H1 (cell line): ENCODE measurements at regions not wholly inside any gene's neighbourhood (a gene's known extent, or its start where the extent isn't known, plus 50 kb on each side); places are given as distances from the start of the nearest gene placed in this dataset.

Source experiments
- CTCF ChIA-PET: fragments of 300-600 bp; sonication (Branson Sonifier 250); formaldehyde crosslinking; loops from one replicate; lab custom pipeline; 2021; ENCODE audit not compliant: partially characterized antibody; lab: Charles Lee
- POLR2A ChIA-PET: fragments of 300-600 bp; sonication (Branson Sonifier 250); formaldehyde crosslinking; loops from one replicate; lab custom pipeline; 2021; ENCODE audit warnings: inconsistent platforms; ENCODE audit not compliant: partially characterized antibody; lab: Charles Lee
- DNase-seq, 2 experiments: peaks; one replicate each; pipeline versions ENCODE4 v3.0.0 to v3.0.0-alpha.2; 2010 to 2022; ENCODE audit warnings: low spot score in 2 of 2, low read depth in 1 of 2, mixed read lengths in 1 of 2
- FAIRE-seq: peaks from 2 replicates; lab custom pipeline; 2011; peaks lifted over from hg19 to GRCh38; lab: Jason Lieb, UNC
- H2AFZ ChIP-seq: 2 replicates; pipeline ENCODE4 v1.8.1; 2012; ENCODE audit warnings: low read length, inconsistent platforms
- H2AK5ac ChIP-seq: 2 replicates; pipeline ENCODE4 v1.6.1; 2013; ENCODE audit warnings: low read depth, low read length
- H2BK120ac ChIP-seq: replicated peaks from 2 replicates; pipeline ENCODE3; 2013; ENCODE audit warnings: low read depth, low read length, inconsistent platforms
- H2BK12ac ChIP-seq: 2 replicates; pipeline ENCODE4 v1.6.1; 2013; ENCODE audit warnings: low read depth, low read length
- H2BK15ac ChIP-seq: 2 replicates; pipeline ENCODE4 v1.6.1; 2013; ENCODE audit warnings: low read length
- H2BK20ac ChIP-seq: 2 replicates; pipeline ENCODE4 v1.6.1; 2013; ENCODE audit warnings: low read length
- H2BK5ac ChIP-seq: 2 replicates; pipeline ENCODE4 v1.6.1; 2013; ENCODE audit warnings: low read depth, low read length
- H3K14ac ChIP-seq: 2 replicates; pipeline ENCODE4 v1.6.1; 2013; ENCODE audit warnings: inconsistent platforms; ENCODE audit not compliant: insufficient read length
- H3K18ac ChIP-seq: 2 replicates; pipeline ENCODE4 v1.6.1; 2013; ENCODE audit warnings: low read length; ENCODE audit errors: extremely low read depth
- H3K23ac ChIP-seq: 2 replicates; pipeline ENCODE4 v1.6.1; 2013; ENCODE audit warnings: inconsistent platforms; ENCODE audit not compliant: insufficient read length
- H3K23me2 ChIP-seq: 2 replicates; pipeline ENCODE4 v1.6.1; 2013; ENCODE audit warnings: low read depth, low read length
- H3K27ac ChIP-seq: 2 replicates; pipeline ENCODE4 v1.6.1; 2011; ENCODE audit warnings: low read depth, low read length, inconsistent platforms
- H3K27me3 ChIP-seq, 4 experiments: replicated peaks in 1 of 4; 1 replicate in 1 of 4; 2 replicates in 3 of 4; pipeline versions ENCODE4 v1.6.1 to v1.8.1; 2011 to 2013; ENCODE audit warnings: low read length in 3 of 4, mild to moderate bottlenecking in 3 of 4, inconsistent platforms in 2 of 4, mixed read lengths in 2 of 4, moderate library complexity in 1 of 4; ENCODE audit not compliant: control insufficient read depth in 3 of 4, insufficient read depth in 3 of 4; ENCODE audit errors: extremely low read depth in 1 of 4
- H3K36me3 ChIP-seq, 4 experiments: 2 replicates each; pipeline versions ENCODE4 v1.6.1 to v1.8.1; 2011 to 2013; ENCODE audit warnings: mild to moderate bottlenecking in 4 of 4, low read length in 3 of 4, moderate library complexity in 2 of 4, control low read depth in 1 of 4, inconsistent platforms in 1 of 4; ENCODE audit not compliant: insufficient read depth in 4 of 4, control insufficient read depth in 2 of 4
- H3K4ac ChIP-seq: replicated peaks from 2 replicates; pipeline ENCODE3; 2013; ENCODE audit warnings: low read length, low read depth, mixed read lengths, inconsistent platforms; ENCODE audit not compliant: insufficient read length
- H3K4me1 ChIP-seq, 4 experiments: replicated peaks in 1 of 4; 1 replicate in 1 of 4; 2 replicates in 3 of 4; pipeline versions ENCODE4 v1.6.1 to v1.8.1; 2011 to 2013; ENCODE audit warnings: low read length in 3 of 4, inconsistent platforms in 2 of 4, mixed read lengths in 1 of 4; ENCODE audit not compliant: insufficient read depth in 4 of 4, control insufficient read depth in 3 of 4
- H3K4me2 ChIP-seq, 2 experiments: 2 replicates each; pipeline versions ENCODE4 v1.6.1 to v1.8.1; 2011 to 2013; ENCODE audit warnings: low read depth in 2 of 2, low read length in 2 of 2, control low read depth in 1 of 2, inconsistent platforms in 1 of 2, mild to moderate bottlenecking in 1 of 2; ENCODE audit not compliant: insufficient read depth in 1 of 2
- H3K4me3 ChIP-seq, 4 experiments: fragments of 200-600, 300-600 bp in 1 of 4; sonication (generic), shearing (Covaris generic), sonication (Bioruptor Twin) in 1 of 4; 2 replicates each; pipeline versions ENCODE4 v1.5.1 to v1.8.1; 2011 to 2016; ENCODE audit warnings: low read length in 4 of 4, low read depth in 3 of 4, control low read depth in 2 of 4, inconsistent platforms in 2 of 4, mild to moderate bottlenecking in 2 of 4, mixed read lengths in 1 of 4, moderate library complexity in 1 of 4; ENCODE audit not compliant: insufficient read depth in 2 of 4; ENCODE audit errors: extremely low read depth in 1 of 4
- H3K56ac ChIP-seq: replicated peaks from 2 replicates; pipeline ENCODE3; 2013; ENCODE audit warnings: low read depth, mild to moderate bottlenecking, mixed read lengths, low read length, inconsistent platforms; ENCODE audit not compliant: insufficient read length
- H3K79me1 ChIP-seq: 2 replicates; pipeline ENCODE4 v1.6.1; 2013; ENCODE audit warnings: low read depth, low read length, control low read depth
- H3K79me2 ChIP-seq, 2 experiments: 2 replicates each; pipeline versions ENCODE4 v1.6.1 to v1.8.1; 2012 to 2013; ENCODE audit warnings: low read length in 2 of 2, mild to moderate bottlenecking in 2 of 2, inconsistent platforms in 1 of 2; ENCODE audit not compliant: insufficient read depth in 2 of 2, control insufficient read depth in 1 of 2
- H3K9ac ChIP-seq, 4 experiments: replicated peaks in 1 of 4; 1 replicate in 1 of 4; 2 replicates in 3 of 4; pipeline versions ENCODE4 v1.6.1 to v1.8.1; 2011 to 2013; ENCODE audit warnings: low read depth in 3 of 4, low read length in 3 of 4, control low read depth in 2 of 4, mild to moderate bottlenecking in 2 of 4, moderate library complexity in 2 of 4, inconsistent platforms in 1 of 4; ENCODE audit errors: extremely low read depth in 1 of 4
- H3K9me3 ChIP-seq, 2 experiments: 2 replicates each; pipeline versions ENCODE4 v1.6.1 to v1.8.1; 2012 to 2013; ENCODE audit warnings: mild to moderate bottlenecking in 2 of 2, moderate library complexity in 2 of 2, control low read depth in 1 of 2, inconsistent platforms in 1 of 2, low read depth in 1 of 2, low read length in 1 of 2, mixed read lengths in 1 of 2; ENCODE audit not compliant: insufficient read depth in 2 of 2
- H4K20me1 ChIP-seq, 2 experiments: replicated peaks in 1 of 2; 2 replicates each; pipeline versions ENCODE3 to v1.8.1; 2011 to 2013; ENCODE audit warnings: inconsistent platforms in 2 of 2, low read length in 2 of 2, mild to moderate bottlenecking in 1 of 2; ENCODE audit not compliant: insufficient read depth in 2 of 2, control insufficient read depth in 1 of 2
- H4K5ac ChIP-seq: 2 replicates; pipeline ENCODE4 v1.6.1; 2013; ENCODE audit warnings: low read length, low read depth, mixed read lengths, inconsistent platforms; ENCODE audit not compliant: insufficient read length
- H4K8ac ChIP-seq: 2 replicates; pipeline ENCODE4 v1.8.0; 2013; ENCODE audit warnings: mild to moderate bottlenecking, moderate library complexity, low read length, inconsistent platforms; ENCODE audit not compliant: insufficient read depth; ENCODE audit errors: extremely low read depth
- H4K91ac ChIP-seq: replicated peaks from 2 replicates; pipeline ENCODE3; 2013; ENCODE audit warnings: low read length, mixed read lengths, inconsistent platforms; ENCODE audit not compliant: insufficient read length
- ASH2L ChIP-seq: fragments of 200-600, 300-600 bp; sonication (generic); IDR thresholded peaks from one replicate; pipeline ENCODE4 v1.7.1; 2017; ENCODE audit warnings: low read length
- BRCA1 ChIP-seq: IDR thresholded peaks from 2 replicates; pipeline ENCODE4 v1.6.1; 2012; ENCODE audit warnings: low read depth, low read length, improper control_type of control experiment
- CBX5 ChIP-seq: fragments of 300-800, 300-1000 bp; sonication (generic); IDR thresholded peaks from 2 replicates; pipeline ENCODE4 v1.7.1; 2016; ENCODE audit warnings: antibody characterized with exemption, low read length, low read depth
- KDM1A ChIP-seq: fragments of 200-600, 300-600 bp; sonication (generic); IDR thresholded peaks from 2 replicates; pipeline ENCODE4 v1.7.1; 2016; ENCODE audit warnings: mild to moderate bottlenecking, low read length, borderline replicate concordance
- RBBP5 ChIP-seq: IDR thresholded peaks from 2 replicates; pipeline ENCODE4 v1.7.1; 2012; ENCODE audit warnings: low read depth, mild to moderate bottlenecking, inconsistent platforms, low read length, moderate library complexity, borderline replicate concordance
- SIX5 ChIP-seq: IDR thresholded peaks from 2 replicates; pipeline ENCODE4 v1.6.1; 2011; ENCODE audit warnings: mild to moderate bottlenecking, low read depth, low read length
- SRF ChIP-seq: IDR thresholded peaks from 2 replicates; pipeline ENCODE4 v1.6.1; 2011; ENCODE audit warnings: mild to moderate bottlenecking, low read depth, low read length, moderate library complexity
- whole genome bisulfite sequencing, 2 experiments: shearing (Covaris generic) in 1 of 2; methylation state at CpG; one replicate each; pipeline versions ENCODE4 v1.1.6 to v1.1.7; 2013 to 2015; ENCODE audit warnings: low lambda C conversion rate in 2 of 2, mixed read lengths in 2 of 2, inconsistent platforms in 1 of 2, low coverage in 1 of 2, missing lambda C conversion rate in 1 of 2; ENCODE audit not compliant: insufficient replicate concordance in 2 of 2, insufficient coverage in 1 of 2, insufficient read length in 1 of 2; ENCODE audit errors: extremely low coverage in 1 of 2, missing lambda C conversion rate in 1 of 2; 5-methylcytosine and 5-hydroxymethylcytosine counted together
- TF ChIP-seq, protein P1 (sequence below): IDR thresholded peaks from 2 replicates; pipeline ENCODE4 v1.6.1; 2011; ENCODE audit warnings: low read depth, mild to moderate bottlenecking, low read length; ENCODE audit not compliant: insufficient read depth
- TF ChIP-seq, protein P2 (sequence below), 3 experiments: IDR thresholded peaks; 1 replicate in 2 of 3; 2 replicates in 1 of 3; pipeline versions ENCODE4 v1.5.1 to v1.6.1; 2011; ENCODE audit warnings: low read length in 3 of 3, mild to moderate bottlenecking in 3 of 3, inconsistent platforms in 2 of 3, low read depth in 1 of 3, moderate library complexity in 1 of 3; ENCODE audit not compliant: insufficient read depth in 1 of 3; ENCODE audit errors: control extremely low read depth in 1 of 3

GRCh38 chr5:116883875-116884274 is 309.3 kb upstream of the SEMA6A start:
- no peaks in the 10 kb centered on the region; a peak in 1 of 8 replicates for H3K36me3 ChIP-seq
- H2AK5ac ChIP-seq = no peak overlapping the region
- H3K18ac ChIP-seq = no peak overlapping the region
- H3K4me2 ChIP-seq = no peak overlapping the region
- TF ChIP-seq, protein P1, sequence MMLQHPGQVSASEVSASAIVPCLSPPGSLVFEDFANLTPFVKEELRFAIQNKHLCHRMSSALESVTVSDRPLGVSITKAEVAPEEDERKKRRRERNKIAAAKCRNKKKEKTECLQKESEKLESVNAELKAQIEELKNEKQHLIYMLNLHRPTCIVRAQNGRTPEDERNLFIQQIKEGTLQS = no peak
- TF ChIP-seq ASH2L (no peak), CBX5 (no peak), KDM1A (no peak), SIX5 (no peak), RBBP5 (no peak), BRCA1 (no peak), SRF (no peak)
- TF ChIP-seq, protein P2, sequence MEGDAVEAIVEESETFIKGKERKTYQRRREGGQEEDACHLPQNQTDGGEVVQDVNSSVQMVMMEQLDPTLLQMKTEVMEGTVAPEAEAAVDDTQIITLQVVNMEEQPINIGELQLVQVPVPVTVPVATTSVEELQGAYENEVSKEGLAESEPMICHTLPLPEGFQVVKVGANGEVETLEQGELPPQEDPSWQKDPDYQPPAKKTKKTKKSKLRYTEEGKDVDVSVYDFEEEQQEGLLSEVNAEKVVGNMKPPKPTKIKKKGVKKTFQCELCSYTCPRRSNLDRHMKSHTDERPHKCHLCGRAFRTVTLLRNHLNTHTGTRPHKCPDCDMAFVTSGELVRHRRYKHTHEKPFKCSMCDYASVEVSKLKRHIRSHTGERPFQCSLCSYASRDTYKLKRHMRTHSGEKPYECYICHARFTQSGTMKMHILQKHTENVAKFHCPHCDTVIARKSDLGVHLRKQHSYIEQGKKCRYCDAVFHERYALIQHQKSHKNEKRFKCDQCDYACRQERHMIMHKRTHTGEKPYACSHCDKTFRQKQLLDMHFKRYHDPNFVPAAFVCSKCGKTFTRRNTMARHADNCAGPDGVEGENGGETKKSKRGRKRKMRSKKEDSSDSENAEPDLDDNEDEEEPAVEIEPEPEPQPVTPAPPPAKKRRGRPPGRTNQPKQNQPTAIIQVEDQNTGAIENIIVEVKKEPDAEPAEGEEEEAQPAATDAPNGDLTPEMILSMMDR (IDR thresholded peaks at IDR 0.05; ENCODE audit: control extremely low read depth in 1 of 3, insufficient read depth in 1 of 3, low read depth in 1 of 3, low read length in 3 of 3) = no peak
- no peak overlapping the region for H3K27ac ChIP-seq
- DNase-seq = no peak
- H3K4me1 ChIP-seq = no peaks in the 10 kb centered on the region
- no peak overlapping the region for H4K91ac ChIP-seq
- POLR2A ChIA-PET = no interaction called here
- no peaks in the 10 kb centered on the region for H4K20me1 ChIP-seq
- CTCF ChIA-PET = interaction anchor here (1.1 kb wide), 1 partner anchor 65 kb away, joined by 3 read pairs; no protein-coding TSS in a partner anchor
- no peak overlapping the region for H2BK15ac ChIP-seq
- no peak overlapping the region for H3K23ac ChIP-seq
- H2BK5ac ChIP-seq = no peak overlapping the region
- no peak overlapping the region for H3K4ac ChIP-seq
- H3K9me3 ChIP-seq = peaks cover 0 to 5% of the 10 kb centered on the region in 2 experiments; a peak in 1 of 4 replicates
- no peaks in the 10 kb centered on the region for H3K79me2 ChIP-seq
- H3K9ac ChIP-seq = no peak overlapping the region
- H4K8ac ChIP-seq = no peak overlapping the region
- no peak overlapping the region for H3K56ac ChIP-seq
- no peaks in the 10 kb centered on the region for H3K23me2 ChIP-seq
- no peak overlapping the region for H2BK12ac ChIP-seq
- 88% methylated on average over 2 of the region's 2 CpGs; no CpG with 5 or more reads in 1 of the 2 experiments for WGBS, 2 experiments
- H3K27me3 ChIP-seq = no peaks in the 10 kb centered on the region
- FAIRE-seq = no peak
- no peak overlapping the region for H3K4me3 ChIP-seq
- no peaks in the 10 kb centered on the region for H3K79me1 ChIP-seq
- no peak overlapping the region for H2AFZ ChIP-seq
- no peak overlapping the region for H3K14ac ChIP-seq
- H4K5ac ChIP-seq = no peak overlapping the region
- no peak overlapping the region for H2BK20ac ChIP-seq
- no peak overlapping the region for H2BK120ac ChIP-seq
